Nephron (organoid): ENCODE measurements at regions not wholly inside any gene's neighbourhood (a gene's known extent, or its start where the extent isn't known, plus 50 kb on each side); places are given as distances from the start of the nearest gene placed in this dataset.
A peak's percentile ranks its signal among the peaks of the same experiment; 100 is the strongest.

ENCODE experiments used
- H3K27ac Mint-ChIP-seq, 3 experiments: 2 replicates each; pipeline ENCODE4 v1.8.0; 2020; ENCODE audit warnings: mixed read lengths in 3 of 3, mild to moderate bottlenecking in 2 of 3, moderate library complexity in 1 of 3
- H3K27me3 Mint-ChIP-seq: 2 replicates; pipeline ENCODE4 v1.8.0; 2021; ENCODE audit warnings: low read depth, mild to moderate bottlenecking, moderate library complexity, mixed read lengths
- H3K36me3 Mint-ChIP-seq: 2 replicates; pipeline ENCODE4 v1.8.0; 2020; ENCODE audit warnings: low read depth, mixed read lengths
- H3K4me1 Mint-ChIP-seq: 2 replicates; pipeline ENCODE4 v1.8.0; 2020; ENCODE audit warnings: mixed read lengths
- H3K4me3 Mint-ChIP-seq, 3 experiments: 2 replicates each; pipeline ENCODE4 v1.8.0; 2020; ENCODE audit warnings: mild to moderate bottlenecking in 3 of 3, mixed read lengths in 3 of 3, moderate library complexity in 2 of 3
- H3K9me3 Mint-ChIP-seq: 2 replicates; pipeline ENCODE4 v1.8.0; 2020; ENCODE audit warnings: mixed read lengths
- TF ChIP-seq, protein P1 (sequence below), 3 experiments: fragments of 200-600 bp; sonication (generic); IDR thresholded peaks; one replicate each; pipeline ENCODE4 v1.5.0; 2021; ENCODE audit warnings: antibody characterized with exemption in 3 of 3; ENCODE audit not compliant: unreplicated experiment in 3 of 3

GRCh38 chr15:95606551-95606950 is 723.9 kb upstream of the NR2F2 start:
- H3K27me3 Mint-ChIP-seq: no peaks in the 10 kb centered on the region
- H3K4me1 Mint-ChIP-seq: peaks cover 34% of the 10 kb centered on the region
- TF ChIP-seq, protein P1, sequence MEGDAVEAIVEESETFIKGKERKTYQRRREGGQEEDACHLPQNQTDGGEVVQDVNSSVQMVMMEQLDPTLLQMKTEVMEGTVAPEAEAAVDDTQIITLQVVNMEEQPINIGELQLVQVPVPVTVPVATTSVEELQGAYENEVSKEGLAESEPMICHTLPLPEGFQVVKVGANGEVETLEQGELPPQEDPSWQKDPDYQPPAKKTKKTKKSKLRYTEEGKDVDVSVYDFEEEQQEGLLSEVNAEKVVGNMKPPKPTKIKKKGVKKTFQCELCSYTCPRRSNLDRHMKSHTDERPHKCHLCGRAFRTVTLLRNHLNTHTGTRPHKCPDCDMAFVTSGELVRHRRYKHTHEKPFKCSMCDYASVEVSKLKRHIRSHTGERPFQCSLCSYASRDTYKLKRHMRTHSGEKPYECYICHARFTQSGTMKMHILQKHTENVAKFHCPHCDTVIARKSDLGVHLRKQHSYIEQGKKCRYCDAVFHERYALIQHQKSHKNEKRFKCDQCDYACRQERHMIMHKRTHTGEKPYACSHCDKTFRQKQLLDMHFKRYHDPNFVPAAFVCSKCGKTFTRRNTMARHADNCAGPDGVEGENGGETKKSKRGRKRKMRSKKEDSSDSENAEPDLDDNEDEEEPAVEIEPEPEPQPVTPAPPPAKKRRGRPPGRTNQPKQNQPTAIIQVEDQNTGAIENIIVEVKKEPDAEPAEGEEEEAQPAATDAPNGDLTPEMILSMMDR (IDR thresholded peaks at IDR 0.05; ENCODE audit: unreplicated experiment in 3 of 3): no peak
- peaks cover 8% of the 10 kb centered on the region for H3K9me3 Mint-ChIP-seq
- no peak overlapping the region for H3K4me3 Mint-ChIP-seq
- H3K27ac Mint-ChIP-seq: no peak overlapping the region
- H3K36me3 Mint-ChIP-seq: peaks cover 3% of the 10 kb centered on the region

GRCh38 chr15:95608371-95608770 is 722.1 kb upstream of the NR2F2 start:
- Mint-ChIP-seq H3K4me1 (peaks cover 34% of the 10 kb centered on the region), H3K36me3 (no peaks in the 10 kb centered on the region), H3K4me3 (no peak overlapping the region), H3K27me3 (no peaks in the 10 kb centered on the region), H3K27ac (peak overlapping the region; percentile 59 to 91 (median 72)), H3K9me3 (peaks cover 5% of the 10 kb centered on the region)
- TF ChIP-seq, protein P1 (IDR thresholded peaks at IDR 0.05; ENCODE audit: unreplicated experiment in 3 of 3): no peak

DNA sequence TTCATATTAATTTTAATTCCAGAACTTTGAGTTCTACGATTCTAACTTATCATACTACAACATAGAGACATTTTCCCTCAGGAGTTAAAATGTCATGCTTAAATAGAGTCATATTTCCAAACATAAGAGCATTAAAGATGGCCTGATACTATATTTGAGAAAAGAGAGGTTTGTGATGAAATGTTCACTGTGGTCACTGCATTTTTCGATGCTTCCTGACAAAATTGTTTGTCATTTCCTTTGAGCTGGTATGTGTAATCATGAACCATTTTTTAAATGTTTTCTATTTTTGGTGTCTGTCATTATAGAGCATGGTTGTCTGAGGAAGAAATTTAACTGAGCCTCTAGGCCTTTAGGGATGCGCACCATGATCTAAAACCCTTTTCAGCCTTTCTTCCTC is 721.4 kb upstream of the NR2F2 start:
- peaks cover 28% of the 10 kb centered on the region for H3K4me1 Mint-ChIP-seq
- H3K4me3 Mint-ChIP-seq: no peak overlapping the region
- TF ChIP-seq, protein P1 (IDR thresholded peaks at IDR 0.05; ENCODE audit: unreplicated experiment in 3 of 3): no peak
- no peaks in the 10 kb centered on the region for H3K36me3 Mint-ChIP-seq
- no peaks in the 10 kb centered on the region for H3K27me3 Mint-ChIP-seq
- peaks cover 1% of the 10 kb centered on the region for H3K9me3 Mint-ChIP-seq
- H3K27ac Mint-ChIP-seq: peak overlapping the region; percentile 59 to 91 (median 72)

- H3K9me3 Mint-ChIP-seq: no peaks in the 10 kb centered on the region
- H3K27me3 Mint-ChIP-seq: no peaks in the 10 kb centered on the region
- peak overlapping the region; percentile 27 to 82 (median 49) for H3K27ac Mint-ChIP-seq
- peaks cover 18% of the 10 kb centered on the region for H3K4me1 Mint-ChIP-seq
- TF ChIP-seq, protein P1 (IDR thresholded peaks at IDR 0.05; ENCODE audit: unreplicated experiment in 3 of 3): no peak
- no peak overlapping the region for H3K4me3 Mint-ChIP-seq
- no peaks in the 10 kb centered on the region for H3K36me3 Mint-ChIP-seq
Measured at GRCh38 chr15:95610945-95611344, 719.6 kb upstream of the NR2F2 start.

DNA sequence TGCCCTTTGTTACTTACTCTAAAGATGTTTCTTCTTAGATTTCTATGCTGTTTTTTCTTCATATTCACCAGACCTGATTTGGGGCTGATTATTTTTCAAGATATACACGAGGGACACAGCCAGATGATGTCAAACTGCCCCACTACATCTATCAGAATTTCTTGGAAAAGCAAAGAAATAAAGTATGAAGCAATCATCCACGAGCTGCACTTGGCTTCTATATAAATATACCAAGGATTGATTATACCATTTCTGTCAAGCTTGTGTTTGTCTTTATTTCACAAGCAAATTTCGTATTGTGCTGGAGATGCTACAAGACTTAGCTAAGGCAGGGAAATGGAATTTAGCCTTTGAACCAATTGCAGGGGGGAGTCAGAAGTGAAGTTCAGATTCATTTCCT is 715.1 kb upstream of the NR2F2 start:
- H3K27ac Mint-ChIP-seq: peak overlapping the region in 1 of 3 experiments; percentile 1
- peaks cover 6% of the 10 kb centered on the region for H3K4me1 Mint-ChIP-seq
- H3K27me3 Mint-ChIP-seq: no peaks in the 10 kb centered on the region
- no peak overlapping the region for H3K4me3 Mint-ChIP-seq
- peaks cover 4% of the 10 kb centered on the region for H3K9me3 Mint-ChIP-seq
- TF ChIP-seq, protein P1 (IDR thresholded peaks at IDR 0.05; ENCODE audit: unreplicated experiment in 3 of 3): no peak
- no peaks in the 10 kb centered on the region for H3K36me3 Mint-ChIP-seq

DNA sequence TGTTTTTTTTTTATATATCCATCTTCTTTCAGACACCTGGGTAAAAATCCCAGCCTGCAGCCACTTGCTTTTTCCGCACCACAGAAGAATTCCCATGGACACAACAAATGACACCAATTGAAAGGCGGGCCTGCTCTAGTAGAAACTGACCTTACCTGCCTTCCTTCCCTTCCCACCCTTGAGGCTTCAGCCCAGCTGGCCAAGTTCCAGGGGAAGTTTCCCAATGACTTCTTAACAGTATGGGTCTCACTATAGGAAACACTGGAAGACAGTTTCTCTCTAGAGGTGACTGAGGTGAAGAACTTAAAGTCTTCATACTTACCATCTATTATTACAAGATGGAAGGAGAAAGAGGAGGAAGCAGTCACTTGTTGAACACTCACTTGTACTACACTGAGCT is 714.2 kb upstream of the NR2F2 start:
- Mint-ChIP-seq H3K4me1 (peaks cover 6% of the 10 kb centered on the region), H3K27me3 (no peaks in the 10 kb centered on the region), H3K4me3 (no peak overlapping the region), H3K9me3 (peaks cover 9% of the 10 kb centered on the region), H3K27ac (peak overlapping the region in 1 of 3 experiments; percentile 17), H3K36me3 (no peaks in the 10 kb centered on the region)
- TF ChIP-seq, protein P1 (IDR thresholded peaks at IDR 0.05; ENCODE audit: unreplicated experiment in 3 of 3): no peak
